Neural crest cell (in vitro differentiated cells): ENCODE measurements at regions not wholly inside any gene's neighbourhood (a gene's known extent, or its start where the extent isn't known, plus 50 kb on each side); places are given as distances from the start of the nearest gene placed in this dataset.
"Not testable (repeated sequence)": the region's sequence is repeated elsewhere in the genome, so short reads cannot be mapped to it uniquely, and the experiment has no call there.

Experiments
- DNase-seq: peaks from one replicate; pipeline ENCODE4 v3.0.0; 2021; ENCODE audit warnings: low read depth, mixed read lengths, low spot score
- H3K27ac Mint-ChIP-seq: one replicate; pipeline ENCODE4 v1.8.0; 2021; ENCODE audit warnings: mild to moderate bottlenecking, mixed read lengths; ENCODE audit not compliant: unreplicated experiment
- H3K27me3 Mint-ChIP-seq: 2 replicates; pipeline ENCODE4 v1.8.0; 2021; ENCODE audit warnings: low read depth, mild to moderate bottlenecking, mixed read lengths
- H3K36me3 Mint-ChIP-seq: 2 replicates; pipeline ENCODE4 v1.8.0; 2021; ENCODE audit warnings: low read depth, mild to moderate bottlenecking, mixed read lengths
- H3K4me1 Mint-ChIP-seq: 2 replicates; pipeline ENCODE4 v1.8.0; 2021; ENCODE audit warnings: mixed read lengths
- H3K4me3 Mint-ChIP-seq: one replicate; pipeline ENCODE4 v1.8.0; 2021; ENCODE audit warnings: mild to moderate bottlenecking, mixed read lengths
- H3K9me3 Mint-ChIP-seq: 2 replicates; pipeline ENCODE4 v1.8.0; 2021; ENCODE audit warnings: mixed read lengths
- TF ChIP-seq, protein P1 (sequence below): fragments of 200-600 bp; sonication (generic); conservative IDR thresholded peaks from 2 replicates; pipeline ENCODE4 v1.5.0; 2021; ENCODE audit warnings: antibody characterized with exemption, mild to moderate bottlenecking

DNA sequence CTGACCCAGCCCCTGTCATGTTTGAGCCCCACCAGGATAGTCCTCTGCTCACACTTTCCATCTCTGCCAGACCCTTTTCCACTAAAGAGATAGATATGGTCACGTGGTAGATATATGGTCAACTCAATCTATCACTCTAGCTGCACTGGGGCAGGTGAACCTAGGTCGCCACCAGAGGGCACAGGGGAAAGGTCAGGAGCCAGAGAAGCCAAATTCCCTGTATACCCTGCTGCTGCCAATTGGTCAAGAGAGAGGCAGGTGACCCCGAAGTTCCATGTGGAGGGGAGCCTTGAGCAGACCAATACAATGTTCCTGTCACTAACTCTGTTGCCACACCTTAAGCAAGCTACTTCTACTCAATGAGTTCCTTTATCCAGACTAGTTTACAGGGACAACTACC lies 101.1 kb upstream of the GALNT18 start:
- H3K4me3 Mint-ChIP-seq: no peak overlapping the region
- TF ChIP-seq, protein P1, sequence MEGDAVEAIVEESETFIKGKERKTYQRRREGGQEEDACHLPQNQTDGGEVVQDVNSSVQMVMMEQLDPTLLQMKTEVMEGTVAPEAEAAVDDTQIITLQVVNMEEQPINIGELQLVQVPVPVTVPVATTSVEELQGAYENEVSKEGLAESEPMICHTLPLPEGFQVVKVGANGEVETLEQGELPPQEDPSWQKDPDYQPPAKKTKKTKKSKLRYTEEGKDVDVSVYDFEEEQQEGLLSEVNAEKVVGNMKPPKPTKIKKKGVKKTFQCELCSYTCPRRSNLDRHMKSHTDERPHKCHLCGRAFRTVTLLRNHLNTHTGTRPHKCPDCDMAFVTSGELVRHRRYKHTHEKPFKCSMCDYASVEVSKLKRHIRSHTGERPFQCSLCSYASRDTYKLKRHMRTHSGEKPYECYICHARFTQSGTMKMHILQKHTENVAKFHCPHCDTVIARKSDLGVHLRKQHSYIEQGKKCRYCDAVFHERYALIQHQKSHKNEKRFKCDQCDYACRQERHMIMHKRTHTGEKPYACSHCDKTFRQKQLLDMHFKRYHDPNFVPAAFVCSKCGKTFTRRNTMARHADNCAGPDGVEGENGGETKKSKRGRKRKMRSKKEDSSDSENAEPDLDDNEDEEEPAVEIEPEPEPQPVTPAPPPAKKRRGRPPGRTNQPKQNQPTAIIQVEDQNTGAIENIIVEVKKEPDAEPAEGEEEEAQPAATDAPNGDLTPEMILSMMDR: no peak
- peaks cover 4% of the 10 kb centered on the region for H3K36me3 Mint-ChIP-seq
- peaks cover 2% of the 10 kb centered on the region for H3K27me3 Mint-ChIP-seq
- H3K9me3 Mint-ChIP-seq: peaks cover 7% of the 10 kb centered on the region
- peaks cover 10% of the 10 kb centered on the region for H3K4me1 Mint-ChIP-seq
- no peak for DNase-seq
- H3K27ac Mint-ChIP-seq: no peak overlapping the region

DNA sequence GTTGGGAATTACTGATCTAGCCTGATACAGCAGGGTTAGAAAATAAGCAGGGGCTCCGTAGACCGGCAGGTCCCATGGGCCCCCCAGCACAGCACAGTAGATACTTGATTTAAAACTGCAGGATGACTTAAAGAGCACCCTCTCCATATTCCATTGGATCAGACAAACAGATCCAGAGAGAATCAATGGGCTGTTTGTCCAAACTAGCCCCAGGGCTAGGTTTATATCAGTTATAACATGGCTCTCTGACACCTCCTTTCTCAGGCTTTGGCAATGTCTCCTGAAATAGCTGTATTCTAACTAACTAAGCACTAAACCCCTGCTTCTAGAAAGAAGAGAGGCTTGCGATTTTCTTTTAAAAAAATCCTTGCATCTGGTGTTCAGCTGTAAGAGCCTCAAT lies 100.4 kb upstream of the GALNT18 start:
- TF ChIP-seq, protein P1: no peak
- Mint-ChIP-seq H3K4me3 (no peak overlapping the region), H3K27me3 (no peaks in the 10 kb centered on the region)

DNA sequence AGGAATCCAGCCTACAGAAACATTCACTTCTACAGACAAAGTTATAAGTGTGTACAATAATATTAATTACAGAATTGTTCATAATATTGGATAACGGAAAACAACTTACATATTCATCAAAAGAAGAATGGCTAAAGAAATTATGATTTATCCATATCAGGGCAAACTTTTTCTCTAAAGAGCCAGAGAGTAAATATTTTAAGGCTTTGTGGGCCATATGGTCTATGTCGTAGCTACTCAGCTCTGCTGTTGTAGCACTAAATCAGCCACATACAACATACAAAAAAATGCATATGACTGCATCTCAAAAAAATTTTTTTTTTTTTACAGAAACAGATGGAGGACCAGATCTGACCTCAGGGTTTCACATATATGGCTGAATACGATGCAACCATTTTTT lies 96.7 kb upstream of the GALNT18 start:
- no peak overlapping the region for H3K27ac Mint-ChIP-seq
- peaks cover 10% of the 10 kb centered on the region for H3K4me1 Mint-ChIP-seq
- H3K4me3 Mint-ChIP-seq: no peak overlapping the region
- no peak for DNase-seq
- peaks cover 7% of the 10 kb centered on the region for H3K36me3 Mint-ChIP-seq
- peaks cover 17% of the 10 kb centered on the region for H3K9me3 Mint-ChIP-seq
- TF ChIP-seq, protein P1: no peak
- H3K27me3 Mint-ChIP-seq: no peaks in the 10 kb centered on the region

More for the DNA sequence above, 100.4 kb upstream of the GALNT18 start:
- Mint-ChIP-seq H3K9me3 (peaks cover 7% of the 10 kb centered on the region), H3K4me1 (peaks cover 10% of the 10 kb centered on the region), H3K27ac (no peak overlapping the region), H3K36me3 (peaks cover 2% of the 10 kb centered on the region)
- DNase-seq: no peak

DNA sequence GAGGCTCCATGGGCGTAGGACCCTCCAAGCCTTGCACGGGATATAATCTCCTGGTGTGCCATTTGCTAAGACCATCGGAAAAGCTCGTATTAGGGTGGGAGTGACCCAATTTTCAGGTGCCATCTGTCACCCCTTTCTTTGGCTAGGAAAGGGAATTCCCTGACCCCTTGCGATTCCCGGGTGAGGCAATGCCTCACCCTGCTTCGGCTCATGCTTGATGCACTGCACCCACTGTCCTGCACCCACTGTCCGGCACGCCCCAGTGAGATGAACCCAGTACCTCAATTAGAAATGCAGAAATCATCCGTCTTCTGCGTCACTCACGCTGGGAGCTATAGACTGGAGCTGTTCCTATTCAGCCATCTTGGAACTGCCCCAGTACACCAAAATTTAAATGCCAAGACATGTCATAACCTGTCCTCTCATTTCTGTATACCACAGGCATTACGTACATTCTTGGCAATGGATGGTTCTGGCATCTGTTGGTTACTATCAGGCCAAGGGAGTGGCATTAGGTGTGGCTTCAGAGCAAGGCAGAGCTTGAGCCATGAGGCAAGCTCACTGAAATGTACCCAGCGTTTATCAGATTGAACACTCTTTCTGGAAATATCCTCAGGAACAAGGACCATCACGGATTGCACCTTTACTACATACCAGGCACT lies 95.4 kb upstream of the GALNT18 start:
- no peak overlapping the region for H3K4me3 Mint-ChIP-seq
- no peak overlapping the region for H3K27ac Mint-ChIP-seq
- peaks cover 3% of the 10 kb centered on the region for H3K4me1 Mint-ChIP-seq
- peaks cover 7% of the 10 kb centered on the region for H3K36me3 Mint-ChIP-seq
- peaks cover 16% of the 10 kb centered on the region for H3K9me3 Mint-ChIP-seq
- TF ChIP-seq, protein P1: no peak
- H3K27me3 Mint-ChIP-seq: no peaks in the 10 kb centered on the region
- no peak for DNase-seq

- not testable (repeated sequence) for H3K36me3 Mint-ChIP-seq, H3K4me1 Mint-ChIP-seq, DNase-seq, H3K4me3 Mint-ChIP-seq, H3K27me3 Mint-ChIP-seq, H3K27ac Mint-ChIP-seq
- peaks cover 12% of the 10 kb centered on the region for H3K9me3 Mint-ChIP-seq
Measured at GRCh38 chr11:11715075-11715474, 93.3 kb upstream of the GALNT18 start.

DNA sequence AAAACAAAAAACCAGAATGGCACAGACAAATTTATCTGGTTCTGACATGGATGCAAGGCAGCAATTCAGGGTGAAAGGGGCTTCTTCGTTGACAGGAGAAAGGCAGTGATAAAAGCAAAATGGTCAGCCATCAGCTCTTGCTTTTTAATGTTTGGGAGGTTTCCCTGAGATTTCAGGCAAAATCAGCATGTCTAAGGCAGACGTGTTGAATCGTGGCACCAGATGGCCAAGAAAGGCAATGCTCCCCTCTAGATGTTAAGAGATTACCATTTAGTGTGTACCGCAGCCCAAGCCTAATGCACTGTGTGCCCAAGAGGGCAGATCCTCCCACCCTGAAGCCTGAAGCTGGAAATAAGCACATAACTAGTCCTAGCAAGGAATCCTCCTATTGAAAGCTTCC lies 88.8 kb upstream of the GALNT18 start:
- TF ChIP-seq, protein P1: no peak
- Mint-ChIP-seq H3K36me3 (peaks cover under 1% of the 10 kb centered on the region), H3K9me3 (peaks cover 4% of the 10 kb centered on the region), H3K4me1 (peaks cover 12% of the 10 kb centered on the region), H3K27me3 (no peaks in the 10 kb centered on the region), H3K27ac (no peak overlapping the region), H3K4me3 (no peak overlapping the region)
- no peak for DNase-seq
